ENCODE measurements at regions not wholly inside any gene's neighbourhood (a gene's known extent, or its start where the extent isn't known, plus 50 kb on each side); places are given as distances from the start of the nearest gene placed in this dataset.

GRCh38 chr1:73803380-73803779, 394.6 kb downstream of the LRRIQ3 start:
- TF ChIP-seq CTCF (IDR thresholded peaks at IDR 0.05; ENCODE audit: low read length) = no peak
- no peak for TF ChIP-seq EZH2 (IDR thresholded peaks at IDR 0.05; ENCODE audit: borderline replicate concordance, low read length)

Data from OCI-LY1 (cell line).